HG03520 (cell line): ENCODE measurements at regions not wholly inside any gene's neighbourhood (a gene's known extent, or its start where the extent isn't known, plus 50 kb on each side); places are given as distances from the start of the nearest gene placed in this dataset.
A peak's percentile ranks its signal among the peaks of the same experiment; 100 is the strongest.

Source experiments
- ATAC-seq: cut with Tn5 transposase; IDR thresholded peaks from one replicate; pipeline ENCODE4 v1.9.1; 2021; ENCODE audit warnings: mild to moderate bottlenecking, moderate library complexity; ENCODE audit not compliant: unreplicated experiment

DNA sequence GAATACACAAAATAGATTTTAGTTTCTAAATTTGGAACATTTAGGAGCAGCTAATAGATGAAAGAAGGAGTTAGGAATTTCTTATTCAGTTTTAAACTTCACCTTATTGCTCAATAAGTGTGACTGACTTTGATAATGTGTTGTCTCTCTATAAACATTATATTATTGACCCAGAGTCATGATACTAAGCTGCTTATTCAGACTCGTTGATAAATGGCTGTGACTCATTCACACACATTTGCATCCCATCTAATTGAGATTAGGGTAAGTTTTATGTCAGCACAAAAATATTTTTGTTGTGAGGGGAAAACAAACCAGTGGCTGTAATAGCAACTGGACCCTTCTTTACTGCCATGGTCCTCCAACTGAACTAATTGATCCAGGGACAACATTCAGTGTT, 137.6 kb downstream of the GOLIM4 start:
- no peak for ATAC-seq

DNA sequence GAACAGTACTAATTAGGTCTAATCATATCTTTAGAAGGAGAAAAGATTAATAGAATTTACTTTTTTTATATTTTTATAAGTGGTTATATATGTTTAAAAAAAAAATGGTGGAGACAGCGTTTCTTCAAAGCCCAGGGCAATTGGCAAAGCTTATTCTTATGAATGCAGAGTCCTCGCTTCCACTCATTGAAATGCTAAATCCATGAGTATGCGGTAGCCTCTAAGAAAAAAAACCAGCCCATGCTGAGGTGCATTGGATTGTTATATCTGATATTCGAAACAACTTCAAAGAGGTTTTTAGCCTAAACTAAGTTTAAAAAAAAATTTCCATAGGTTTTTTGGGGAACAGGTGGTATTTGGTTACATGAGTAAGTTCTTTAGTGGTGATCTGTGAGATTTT, 142.8 kb downstream of the GOLIM4 start:
- ATAC-seq: no peak

DNA sequence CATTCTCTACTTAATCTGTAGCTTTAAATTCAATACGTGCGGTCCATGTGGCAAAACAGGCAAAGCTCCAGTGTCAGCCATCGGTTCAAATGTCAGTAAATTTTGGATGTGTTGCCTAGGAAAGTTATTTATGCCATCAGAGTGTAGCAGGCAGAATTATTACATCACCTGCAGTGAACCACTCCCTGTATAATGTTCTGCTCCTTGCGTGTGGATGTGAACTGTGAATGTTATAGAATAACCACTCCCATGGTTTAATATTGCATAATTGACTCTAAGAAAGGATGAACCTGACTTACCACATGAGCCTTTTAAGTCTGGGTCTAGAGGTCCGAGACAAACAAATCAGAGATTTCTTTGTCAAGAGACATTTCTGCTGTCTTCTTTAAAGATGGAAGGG, 145.5 kb downstream of the GOLIM4 start:
- no peak for ATAC-seq

DNA sequence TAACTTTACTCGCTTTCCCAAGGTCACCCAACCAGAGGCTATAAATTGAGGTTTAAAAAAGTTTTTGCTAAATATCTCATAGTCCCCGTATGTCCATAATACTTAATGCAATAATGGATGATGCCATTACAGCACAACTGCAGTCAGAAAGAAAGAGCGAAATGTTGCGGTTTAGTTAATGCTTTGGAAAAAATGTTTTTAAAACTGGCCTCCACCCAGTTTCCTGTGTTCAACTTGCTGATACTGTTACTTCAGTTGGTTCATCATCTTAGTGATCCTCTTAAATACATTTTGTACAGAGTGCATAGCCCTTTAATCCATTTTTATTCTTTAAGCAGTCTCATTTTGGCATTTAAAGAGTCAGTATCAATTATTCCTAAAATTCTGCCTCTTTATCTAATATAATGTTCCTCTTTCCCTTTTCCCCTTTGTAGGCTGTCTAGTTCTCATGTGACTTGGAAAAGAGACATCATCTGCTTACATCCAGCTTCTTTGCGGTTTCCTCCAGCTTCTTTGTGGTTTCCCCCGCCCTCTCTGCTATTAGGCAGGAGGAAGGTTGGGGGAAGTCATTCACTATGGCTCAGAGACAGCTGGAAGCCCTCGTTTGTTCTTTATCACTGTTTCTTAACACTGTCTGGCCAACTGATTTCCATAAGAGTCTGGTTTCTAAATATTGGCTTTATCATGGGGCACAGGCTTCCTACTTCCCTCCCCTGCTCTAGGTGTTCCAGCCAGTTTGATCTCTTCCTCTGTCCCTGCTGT, 154.3 kb downstream of the GOLIM4 start:
- no peak for ATAC-seq

DNA sequence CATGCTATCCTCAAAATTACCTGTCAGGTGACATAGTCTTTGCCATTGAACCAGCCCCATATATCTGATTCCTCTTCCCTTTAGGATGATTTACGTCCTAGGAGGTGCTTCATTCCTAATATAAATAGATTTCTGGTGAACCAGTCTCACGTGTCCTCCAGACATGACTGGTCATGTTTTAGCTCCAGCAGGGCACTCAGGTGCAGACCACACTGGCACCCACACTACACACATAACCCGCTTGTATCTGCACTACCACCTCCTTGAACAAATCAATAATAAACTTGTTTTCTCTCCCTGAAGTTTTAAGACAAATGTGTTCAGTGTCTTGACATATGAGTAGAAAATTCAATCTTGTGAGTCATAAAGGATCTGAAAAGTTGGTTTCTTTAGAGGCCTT, 155.5 kb downstream of the GOLIM4 start:
- no peak for ATAC-seq

DNA sequence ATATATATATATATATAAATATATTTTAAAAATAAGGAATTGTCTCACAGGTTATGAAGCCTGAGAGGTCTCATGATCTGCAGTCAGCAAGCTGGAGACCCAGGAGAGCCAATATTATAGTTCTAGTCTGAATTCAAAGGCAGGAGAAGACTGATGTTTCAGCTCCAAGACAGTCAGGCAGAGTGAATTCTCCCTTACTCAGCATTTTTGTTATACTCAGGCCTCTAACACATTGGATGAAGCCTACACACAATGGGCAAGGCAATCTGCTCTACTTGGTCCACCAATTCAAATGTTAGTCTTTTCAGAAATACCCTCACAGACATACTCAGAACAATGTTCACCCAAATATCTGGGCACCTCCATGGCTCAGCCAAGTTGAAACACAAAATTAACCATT, 157.2 kb downstream of the GOLIM4 start:
- ATAC-seq: no peak

DNA sequence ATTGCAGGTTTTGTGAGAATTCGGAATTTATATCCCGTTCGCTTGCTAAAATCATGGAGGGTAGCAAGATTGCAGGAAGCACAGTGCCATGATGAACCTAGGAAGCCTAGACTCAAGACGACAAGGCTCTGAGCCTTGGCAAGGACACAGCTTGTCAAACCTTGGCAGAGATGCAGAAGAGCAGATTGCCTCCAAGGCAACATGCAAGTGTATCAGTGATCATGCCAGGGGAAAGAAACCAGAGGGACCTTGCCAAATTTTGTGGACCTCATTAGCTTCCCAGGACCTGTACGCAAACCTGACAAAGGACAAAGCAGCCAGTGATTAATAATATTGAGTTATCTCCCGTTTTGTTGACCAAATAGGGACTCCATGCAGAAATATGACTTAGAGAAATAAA, 159.7 kb downstream of the GOLIM4 start:
- no peak for ATAC-seq

- ATAC-seq: no peak
These were observed 165.3 kb downstream of the GOLIM4 start for GRCh38 chr3:167930453-167930852.

- no peak for ATAC-seq
These were observed 165.8 kb downstream of the GOLIM4 start for GRCh38 chr3:167929968-167930367.

- ATAC-seq: no peak
These were observed 167.3 kb downstream of the GOLIM4 start for GRCh38 chr3:167928381-167928780.

DNA sequence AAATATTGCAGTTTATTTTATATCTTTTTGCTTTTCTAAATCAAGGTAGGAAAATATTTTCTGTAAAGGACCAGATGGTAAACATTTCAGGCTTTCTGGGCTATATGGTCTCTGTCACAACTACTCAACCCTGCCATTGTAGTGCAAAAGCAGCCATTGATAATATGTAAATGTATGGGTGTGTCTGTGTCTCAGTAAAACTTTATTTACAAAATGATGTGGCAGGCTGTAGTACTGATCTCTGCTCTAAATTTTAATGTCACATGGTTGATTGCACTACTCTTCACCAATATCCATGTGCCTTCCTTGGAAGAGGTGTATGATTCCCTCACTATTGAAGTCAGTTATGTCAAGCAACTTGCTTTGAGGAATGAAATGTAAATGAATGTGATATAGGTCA, 175.0 kb downstream of the GOLIM4 start:
- ATAC-seq: no peak

- no peak for ATAC-seq
These were observed 176.1 kb downstream of the GOLIM4 start for GRCh38 chr3:167919590-167919989.

DNA sequence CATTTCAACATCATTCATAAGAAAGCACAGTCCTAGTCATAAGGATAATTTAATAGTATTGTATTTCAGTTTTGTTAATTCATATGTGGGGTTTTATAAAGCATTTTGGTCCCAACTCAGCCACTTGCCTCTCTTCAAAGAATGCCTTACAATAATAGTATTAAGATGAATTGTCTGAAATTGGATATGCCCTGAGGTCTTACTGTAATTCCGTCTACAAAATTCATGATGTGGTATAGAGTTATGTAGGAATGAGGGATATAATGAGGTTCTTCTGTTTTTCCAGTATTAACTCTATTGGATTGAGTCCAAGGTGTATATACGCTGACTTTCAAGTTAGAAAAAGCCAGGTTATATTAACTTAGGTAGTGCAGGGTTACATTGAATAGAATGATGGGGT, 177.0 kb downstream of the GOLIM4 start:
- no peak for ATAC-seq

- no peak for ATAC-seq
These were observed 177.6 kb downstream of the GOLIM4 start for GRCh38 chr3:167918008-167918596.

DNA sequence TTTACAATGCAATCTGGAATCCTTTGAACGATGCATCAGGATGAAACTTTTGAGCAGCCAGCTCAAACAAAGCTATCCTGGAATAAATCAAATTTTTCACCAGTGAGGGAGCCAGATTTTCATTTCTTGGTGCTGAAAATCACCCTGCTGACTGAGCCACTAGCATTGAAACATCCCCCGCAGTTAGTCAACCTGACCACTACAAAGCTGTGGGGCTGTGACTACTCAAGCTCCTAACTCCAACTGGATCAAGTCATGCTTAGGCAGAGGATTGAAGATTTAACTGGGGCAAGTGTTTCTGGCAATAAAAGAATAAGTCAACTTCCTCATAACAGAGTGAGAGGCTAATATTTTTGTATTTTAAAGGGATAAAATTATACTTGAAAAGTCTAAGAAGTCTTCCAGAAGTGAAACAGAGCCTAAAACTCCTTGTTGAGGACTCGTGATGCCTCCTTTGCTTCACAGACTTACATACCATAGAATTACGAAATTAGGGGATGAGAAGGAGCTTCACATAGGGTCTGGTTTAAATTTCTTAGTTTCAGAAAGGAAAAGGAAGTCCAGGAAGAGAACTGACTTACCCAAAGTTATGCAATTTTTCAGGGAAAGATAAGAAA, 177.8 kb downstream of the SERPINI1 start:
- peak; percentile 70 for ATAC-seq

- ATAC-seq: no peak
These were observed 174.4 kb downstream of the SERPINI1 start for GRCh38 chr3:167909952-167910351.

DNA sequence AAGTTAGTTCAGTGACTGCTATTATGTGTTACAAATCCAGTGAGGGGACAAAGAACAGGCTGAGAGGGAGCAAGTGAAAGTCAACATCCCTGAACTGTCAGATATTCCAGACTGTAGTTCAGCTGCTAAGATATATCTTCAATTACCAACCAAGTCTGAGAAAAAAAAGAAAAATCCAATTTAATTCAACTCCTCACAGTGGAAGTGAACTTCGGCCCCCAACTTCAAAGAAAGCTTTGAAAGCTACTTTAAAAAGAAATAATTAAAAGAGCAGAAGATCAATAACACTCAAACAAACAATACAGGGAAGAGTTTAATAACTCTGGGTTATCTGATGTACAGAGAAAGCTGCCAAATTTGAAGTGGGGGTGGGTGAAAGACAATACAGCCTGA, 174.0 kb downstream of the SERPINI1 start:
- no peak for ATAC-seq

GRCh38 chr3:167908746-167909503, 173.4 kb downstream of the SERPINI1 start:
- no peak for ATAC-seq

DNA sequence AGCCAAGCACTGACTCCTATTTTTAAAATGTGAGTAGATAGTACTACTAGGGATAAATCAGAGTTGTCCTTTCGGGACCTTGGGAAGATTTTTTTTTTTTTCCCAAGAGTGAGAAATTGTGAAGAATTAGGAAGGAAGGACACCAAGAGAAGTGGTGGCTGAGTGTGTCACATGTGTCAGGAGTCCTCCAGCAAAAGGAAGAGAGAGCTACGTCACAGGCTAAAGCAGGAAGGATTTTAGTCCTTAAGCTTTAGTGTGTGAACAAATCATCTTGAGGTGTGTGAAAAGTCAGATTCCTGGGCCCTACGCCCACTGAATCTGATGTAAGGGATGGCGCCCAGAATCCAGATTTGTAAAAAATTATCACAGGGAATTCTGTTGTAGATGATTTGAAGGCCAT, 172.7 kb downstream of the SERPINI1 start:
- no peak for ATAC-seq

- no peak for ATAC-seq
These were observed 165.6 kb downstream of the SERPINI1 start for GRCh38 chr3:167901138-167901537.

DNA sequence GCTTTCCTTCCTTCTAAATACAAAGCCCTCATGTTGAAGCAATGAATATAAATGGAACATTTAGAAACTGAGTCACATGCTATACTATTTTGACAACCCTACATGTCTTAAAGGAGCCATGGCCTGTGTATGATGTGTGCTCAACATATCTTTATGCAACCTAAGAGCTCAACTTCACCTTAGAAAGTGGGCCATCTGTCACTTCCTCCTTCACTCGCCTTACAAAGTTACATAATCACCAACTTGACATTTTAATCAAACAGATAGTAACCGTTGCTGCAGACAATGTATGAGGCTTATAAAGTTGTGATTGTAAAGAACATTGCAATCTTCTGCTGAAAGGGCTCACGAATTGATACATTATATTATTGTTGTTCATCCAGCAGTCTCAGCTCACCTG, 163.6 kb downstream of the SERPINI1 start:
- no peak for ATAC-seq

GRCh38 chr3:167898091-167898490, 162.6 kb downstream of the SERPINI1 start:
- ATAC-seq: no peak
